ENCODE measurements at regions not wholly inside any gene's neighbourhood (a gene's known extent, or its start where the extent isn't known, plus 50 kb on each side); places are given as distances from the start of the nearest gene placed in this dataset.

- no peak overlapping the region for H3K4me3 ChIP-seq (ENCODE audit: control insufficient read depth, low read depth, low read length)
These were observed 227.7 kb upstream of the SAMSN1 start for GRCh38 chr21:14773777-14774345.

GRCh38 chr21:14771593-14771992 lies 225.5 kb upstream of the SAMSN1 start:
- no peak for TF ChIP-seq CTCF (conservative IDR thresholded peaks at IDR 0.05; ENCODE audit: control insufficient read depth, insufficient read depth, low read depth, low read length)
- no peak overlapping the region for H3K4me3 ChIP-seq (ENCODE audit: control insufficient read depth, low read depth, low read length)
- no peak for DNase-seq (ENCODE audit: low read depth)

More at GRCh38 chr21:14773777-14774345, 227.7 kb upstream of the SAMSN1 start:
- DNase-seq (ENCODE audit: low read depth): peak; percentile 48
- TF ChIP-seq CTCF (conservative IDR thresholded peaks at IDR 0.05; ENCODE audit: control insufficient read depth, insufficient read depth, low read depth, low read length): peak; percentile 65

- DNase-seq (ENCODE audit: low read depth): peak; percentile 1
- TF ChIP-seq CTCF (conservative IDR thresholded peaks at IDR 0.05; ENCODE audit: control insufficient read depth, insufficient read depth, low read depth, low read length): no peak
These were observed 221.9 kb upstream of the SAMSN1 start for GRCh38 chr21:14768042-14768441.

GRCh38 chr21:14767192-14767852 lies 221.2 kb upstream of the SAMSN1 start:
- DNase-seq (ENCODE audit: low read depth): no peak
- no peak overlapping the region for H3K4me3 ChIP-seq (ENCODE audit: control insufficient read depth, low read depth, low read length)
- TF ChIP-seq CTCF (conservative IDR thresholded peaks at IDR 0.05; ENCODE audit: control insufficient read depth, insufficient read depth, low read depth, low read length): no peak

More at GRCh38 chr21:14768042-14768441, 221.9 kb upstream of the SAMSN1 start:
- no peak overlapping the region for H3K4me3 ChIP-seq (ENCODE audit: control insufficient read depth, low read depth, low read length)

GRCh38 chr21:14766241-14766640 lies 220.1 kb upstream of the SAMSN1 start:
- no peak for DNase-seq (ENCODE audit: low read depth)
- no peak for TF ChIP-seq CTCF (conservative IDR thresholded peaks at IDR 0.05; ENCODE audit: control insufficient read depth, insufficient read depth, low read depth, low read length)

GRCh38 chr21:14763695-14764064 lies 217.6 kb upstream of the SAMSN1 start:
- no peak for TF ChIP-seq CTCF (conservative IDR thresholded peaks at IDR 0.05; ENCODE audit: control insufficient read depth, insufficient read depth, low read depth, low read length)
- DNase-seq (ENCODE audit: low read depth): no peak
- no peak overlapping the region for H3K4me3 ChIP-seq (ENCODE audit: control insufficient read depth, low read depth, low read length)

More at GRCh38 chr21:14766241-14766640, 220.1 kb upstream of the SAMSN1 start:
- H3K4me3 ChIP-seq (ENCODE audit: control insufficient read depth, low read depth, low read length): no peak overlapping the region

All from fibroblast of mammary gland (primary cell).